Panc1 (cell line): ENCODE measurements at regions not wholly inside any gene's neighbourhood (a gene's known extent, or its start where the extent isn't known, plus 50 kb on each side); places are given as distances from the start of the nearest gene placed in this dataset.

ENCODE experiments used
- ATAC-seq: fragments of 200-7000 bp; cut with Tn5 transposase; 2 replicates; pipeline ENCODE4 v1.9.1; 2020; ENCODE audit warnings: mild to moderate bottlenecking, moderate library complexity
- BruUV-seq: library from RNA; stranded (reverse); fragments of 400-500 nt; replicated peaks from 2 replicates; lab custom pipeline; 2021; lab: Mats Ljungman, UMichigan
- CTCF ChIA-PET: fragments of 300-600 bp; sonication (Branson Sonifier 250); formaldehyde crosslinking; loops from one replicate; lab custom pipeline; 2022; ENCODE audit warnings: antibody characterized with exemption; lab: Charles Lee
- POLR2A ChIA-PET: fragments of 300-600 bp; sonication (Branson Sonifier 250); formaldehyde crosslinking; loops from one replicate; lab custom pipeline; 2022; ENCODE audit warnings: antibody characterized with exemption; lab: Charles Lee
- DNase-seq: peaks from one replicate; pipeline ENCODE4 v3.0.0-alpha.2; 2010; ENCODE audit warnings: low read depth, low spot score
- H3K27ac ChIP-seq: 2 replicates; pipeline ENCODE4 v1.5.1; 2011; ENCODE audit warnings: mild to moderate bottlenecking, low read length, inconsistent platforms
- H3K27me3 ChIP-seq: fragments of 200-500 bp; sonication (Bioruptor generic); 2 replicates; pipeline ENCODE4 v1.6.0; 2014; ENCODE audit warnings: low read length, inconsistent platforms; ENCODE audit not compliant: control insufficient read depth, insufficient read depth
- H3K36me3 ChIP-seq: fragments of 200-500 bp; sonication (Bioruptor generic); 2 replicates; pipeline ENCODE4 v1.5.1; 2014; ENCODE audit warnings: inconsistent platforms, mild to moderate bottlenecking, low read length, moderate library complexity; ENCODE audit not compliant: control insufficient read depth, insufficient read depth
- H3K4me1 ChIP-seq: 2 replicates; pipeline ENCODE4 v1.5.1; 2011; ENCODE audit warnings: inconsistent platforms, mild to moderate bottlenecking, low read length, moderate library complexity; ENCODE audit not compliant: control insufficient read depth, insufficient read depth
- H3K4me3 ChIP-seq, 2 experiments: 2 replicates each; pipeline ENCODE4 v1.5.1; 2011 to 2012; ENCODE audit warnings: low read depth in 2 of 2, low read length in 2 of 2, mild to moderate bottlenecking in 2 of 2, inconsistent platforms in 1 of 2, moderate library complexity in 1 of 2
- H3K9me3 ChIP-seq: fragments of 200-500 bp; sonication (Bioruptor generic); 2 replicates; pipeline ENCODE4 v1.5.1; 2014; ENCODE audit warnings: low read depth, mild to moderate bottlenecking, inconsistent platforms, low read length, moderate library complexity; ENCODE audit not compliant: control insufficient read depth, insufficient read depth
- CTCF ChIP-seq: fragments of 450-650 bp; IDR thresholded peaks from 2 replicates; pipeline ENCODE4 v1.5.1; 2017; ENCODE audit warnings: mild to moderate bottlenecking
- POLR2AphosphoS5 ChIP-seq: IDR thresholded peaks from 2 replicates; pipeline ENCODE4 v1.6.1; 2012; ENCODE audit warnings: mild to moderate bottlenecking, low read depth, low read length, moderate library complexity
- REST ChIP-seq, 2 experiments: IDR thresholded peaks; 2 replicates each; pipeline ENCODE4 v1.6.1; 2011 to 2012; ENCODE audit warnings: low read depth in 2 of 2, control low read depth in 1 of 2, low read length in 1 of 2, mild to moderate bottlenecking in 1 of 2, moderate library complexity in 1 of 2; ENCODE audit not compliant: insufficient read depth in 1 of 2
- SIN3A ChIP-seq: IDR thresholded peaks from 2 replicates; pipeline ENCODE4 v1.6.1; 2012; ENCODE audit warnings: low read depth, mild to moderate bottlenecking, low read length, moderate library complexity, borderline replicate concordance; ENCODE audit not compliant: insufficient read depth
- TCF7L2 ChIP-seq: IDR thresholded peaks from 2 replicates; pipeline ENCODE4 v1.6.1; 2011; ENCODE audit warnings: mild to moderate bottlenecking, low read depth, low read length, inconsistent platforms
- in situ Hi-C: cut with HindIII; loops from 2 replicates; pipeline ENCODE4 v1.10.0; 2016; ENCODE audit warnings: low sequenced_read_pairs, low pct_unique_long_range_greater_than_20kb
- intact Hi-C: fragments of 100-400 bp; cut with micrococcal nuclease; formaldehyde crosslinking; loops from one replicate; pipeline ENCODE4 v1.10.0; 2022; ENCODE audit not compliant: unreplicated experiment

- Histone ChIP-seq H3K9me3 (no peaks in the 10 kb centered on the region), H3K27me3 (no peaks in the 10 kb centered on the region), H3K4me1 (no peaks in the 10 kb centered on the region), H3K4me3 (no peak overlapping the region), H3K27ac (no peak overlapping the region), H3K36me3 (no peaks in the 10 kb centered on the region)
- ATAC-seq = no peak
- in situ Hi-C loops = no loop called here
- BruUV-seq = no TSS peak
- TF ChIP-seq CTCF = no peak
- no peak for TF ChIP-seq POLR2AphosphoS5
- TF ChIP-seq TCF7L2 = no peak
- TF ChIP-seq SIN3A = no peak
- no peak for TF ChIP-seq REST (IDR thresholded peaks at IDR 0.05; ENCODE audit: insufficient read depth in 1 of 2, low read depth in 2 of 2, low read length in 1 of 2)
- CTCF ChIA-PET = no interaction called here
- intact Hi-C loops = no loop called here
- no peak for DNase-seq
- POLR2A ChIA-PET = no interaction called here
Measured at GRCh38 chrX:25928316-25928715, 209.8 kb upstream of the MAGEB18 start.

GRCh38 chrX:25941087-25941486, 197.1 kb upstream of the MAGEB18 start:
- H3K4me3 ChIP-seq = no peak overlapping the region
- ChIA-PET CTCF (no interaction called here), POLR2A (no interaction called here)
- H3K36me3 ChIP-seq = no peaks in the 10 kb centered on the region
- in situ Hi-C loops (no loop called here), intact Hi-C loops (no loop called here)
- H3K4me1 ChIP-seq = no peaks in the 10 kb centered on the region
- H3K27ac ChIP-seq = no peak overlapping the region
- H3K9me3 ChIP-seq = no peaks in the 10 kb centered on the region
- DNase-seq (no peak), ATAC-seq (no peak)
- BruUV-seq = no TSS peak
- TF ChIP-seq CTCF (no peak), SIN3A (no peak), TCF7L2 (no peak), POLR2AphosphoS5 (no peak), REST (IDR thresholded peaks at IDR 0.05; ENCODE audit: insufficient read depth in 1 of 2, low read depth in 2 of 2, low read length in 1 of 2) (no peak)
- H3K27me3 ChIP-seq = no peaks in the 10 kb centered on the region
